RPMI7951 (cell line): ENCODE measurements at regions not wholly inside any gene's neighbourhood (a gene's known extent, or its start where the extent isn't known, plus 50 kb on each side); places are given as distances from the start of the nearest gene placed in this dataset.

ENCODE experiments used
- DNase-seq: peaks from one replicate; pipeline ENCODE4 v3.0.0-alpha.2; 2012; ENCODE audit warnings: low read depth

DNA sequence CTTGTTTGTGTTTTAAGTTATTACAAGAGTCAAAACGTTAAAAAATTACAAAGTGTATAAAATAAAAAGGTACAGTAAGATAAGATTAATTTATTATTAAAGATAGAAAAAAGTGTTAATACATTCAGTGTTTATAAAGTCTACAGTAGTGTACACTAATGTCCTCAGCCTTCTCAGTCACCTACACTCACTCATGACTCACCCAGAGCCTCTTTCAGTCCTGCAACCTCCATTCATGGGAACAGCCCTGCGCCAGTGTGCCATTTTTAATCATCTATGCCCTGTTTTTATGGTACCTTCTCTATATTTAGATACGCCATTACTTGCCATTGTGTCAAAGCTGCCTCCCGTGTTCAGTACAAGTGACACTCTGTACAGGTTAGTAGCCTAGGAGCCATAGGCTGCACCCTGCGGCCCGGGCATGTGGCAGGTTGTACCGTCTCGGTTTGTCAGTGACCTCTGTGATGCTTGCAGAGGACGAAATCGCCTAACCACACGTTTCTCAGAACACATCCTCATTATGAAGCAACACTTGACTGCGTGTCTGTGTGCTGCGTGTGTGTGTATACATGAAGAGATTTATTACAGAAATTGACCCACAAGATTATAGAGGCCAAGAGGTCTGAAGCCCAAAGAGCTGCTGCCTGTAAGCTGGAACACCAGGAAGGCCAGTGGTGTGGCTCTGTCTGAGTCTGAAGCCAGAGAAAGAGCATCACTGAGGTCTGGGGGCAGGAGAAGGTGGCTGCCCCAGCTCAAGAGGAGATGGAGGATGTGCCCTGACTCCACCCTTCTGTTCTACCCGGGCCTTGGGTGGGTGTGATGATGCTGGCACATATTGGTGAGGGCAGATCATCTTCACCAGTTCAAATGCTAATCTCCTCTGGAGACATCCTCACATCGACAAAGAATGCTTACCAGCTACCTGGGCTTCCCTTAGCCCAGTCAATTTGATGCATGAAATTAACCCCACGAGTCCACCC, 116.6 kb upstream of the C14orf180 start:
- DNase-seq, result no peak

DNA sequence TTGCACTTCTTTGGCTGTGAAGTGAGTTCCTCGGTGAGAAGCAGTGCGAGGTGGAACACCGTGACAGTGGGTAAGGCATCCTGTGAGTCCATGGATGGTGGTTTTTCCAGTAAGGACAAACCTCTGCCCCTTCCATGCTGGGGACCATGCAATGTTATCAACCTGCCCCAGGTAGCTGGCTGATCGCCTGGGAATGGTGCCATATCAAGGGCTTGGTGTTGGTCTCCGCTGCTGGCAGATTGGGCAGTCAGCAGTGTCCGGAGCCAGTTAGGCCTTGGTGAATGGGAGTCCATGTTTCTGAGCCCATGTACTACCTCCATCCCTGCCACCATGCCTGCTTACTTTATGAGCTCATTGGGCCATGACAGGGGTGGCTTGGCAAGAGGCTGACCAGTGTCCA, 114.7 kb upstream of the C14orf180 start:
- no peak for DNase-seq

DNA sequence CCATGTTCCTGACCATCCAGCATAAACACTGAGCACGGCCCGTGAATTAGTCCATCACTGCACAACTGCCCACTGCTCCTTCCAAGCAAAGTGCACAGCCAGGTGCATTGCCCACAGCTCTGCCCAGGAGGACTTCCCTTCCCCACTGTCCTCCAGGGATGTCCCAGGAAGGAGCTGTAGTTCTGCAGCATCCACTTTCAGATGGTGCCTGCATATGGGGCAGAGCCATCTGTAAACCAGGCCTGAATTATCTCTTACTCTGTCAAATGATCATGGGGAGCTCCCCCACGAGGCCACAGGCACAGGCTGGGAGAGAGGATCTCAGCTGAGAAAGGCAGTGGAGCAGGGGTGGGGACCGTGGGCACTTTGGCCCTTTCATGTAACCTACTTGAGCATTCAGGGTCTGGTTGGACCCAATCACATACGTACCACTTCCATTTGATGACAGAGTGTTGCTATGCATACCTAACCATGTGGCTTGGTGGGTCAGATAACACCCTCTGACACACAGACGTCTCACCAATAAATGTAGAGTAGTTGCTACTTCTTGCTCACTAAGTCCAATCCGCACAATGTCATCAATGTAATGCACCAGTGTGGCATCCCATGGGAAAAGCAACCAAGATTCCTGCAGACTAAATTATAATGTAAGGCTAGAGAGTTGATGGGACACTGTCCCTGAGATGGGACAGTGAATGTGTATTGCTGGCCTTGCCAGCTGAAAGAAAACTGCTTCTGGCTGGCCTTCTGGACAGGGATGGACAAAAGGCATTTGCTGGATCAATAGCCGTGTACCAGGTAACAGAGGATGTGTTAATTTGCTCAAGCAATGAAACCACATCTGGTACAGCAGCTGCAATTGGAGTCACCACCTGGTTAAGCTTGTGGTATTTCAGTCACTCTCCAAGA, 113.8 kb upstream of the C14orf180 start:
- no peak for DNase-seq

DNA sequence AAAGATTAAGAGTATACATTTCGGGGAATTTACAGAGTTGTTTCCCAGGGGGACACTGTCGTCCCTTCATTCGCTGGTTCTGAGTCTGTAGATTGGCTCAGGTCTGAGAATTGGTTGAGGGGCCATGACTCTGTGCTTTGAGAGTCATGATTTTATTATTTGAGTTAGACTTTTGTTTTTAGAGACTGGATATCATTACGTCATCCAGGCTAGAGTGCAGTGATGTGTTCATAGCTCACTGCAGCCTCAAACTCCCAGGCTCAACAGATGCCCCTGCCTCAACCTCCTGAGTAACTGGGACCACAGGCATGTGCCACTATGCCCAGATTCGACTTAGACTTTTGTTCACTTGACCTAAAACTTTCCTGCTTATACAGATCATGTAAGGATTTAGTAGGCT, 112.3 kb upstream of the C14orf180 start:
- DNase-seq, result no peak

DNA sequence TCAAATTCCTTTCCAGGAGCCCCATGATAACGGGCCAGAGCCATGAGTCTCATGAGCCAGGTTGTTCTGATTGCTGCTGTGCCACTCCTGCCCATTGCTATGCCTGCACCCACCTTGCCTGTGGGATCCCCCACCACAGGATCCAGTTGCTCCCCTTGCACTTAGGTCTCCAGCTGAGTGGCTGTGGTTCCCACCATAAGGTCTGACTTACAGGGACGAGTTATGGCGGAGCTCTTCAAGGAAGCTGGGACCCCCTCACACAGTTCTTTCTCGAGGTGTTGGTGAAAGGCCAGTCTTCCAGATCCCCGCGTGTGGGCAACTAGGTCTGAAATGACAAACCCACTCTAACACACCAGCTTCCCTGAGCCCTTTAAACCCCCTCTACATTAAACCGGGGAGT, 111.9 kb upstream of the C14orf180 start:
- DNase-seq, result no peak

DNA sequence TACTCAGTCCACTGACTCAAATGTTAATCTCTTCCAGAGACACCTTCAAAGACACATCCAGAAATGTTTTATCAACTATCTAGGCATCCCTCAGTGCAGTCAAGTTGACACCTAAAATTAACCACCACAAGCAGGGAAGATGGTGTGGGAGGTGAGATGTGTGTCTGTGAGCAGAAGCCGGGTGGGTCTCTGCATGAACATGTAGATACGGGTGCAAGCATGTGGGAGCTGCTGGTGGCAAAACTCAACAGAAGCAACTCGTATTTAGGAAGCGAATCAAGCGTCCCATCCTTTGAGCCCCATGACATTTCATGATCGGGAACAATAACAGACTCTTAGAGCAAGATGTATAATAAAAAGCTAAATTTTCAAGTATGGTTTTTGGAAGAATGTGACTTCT, 110.0 kb upstream of the C14orf180 start:
- no peak for DNase-seq

DNA sequence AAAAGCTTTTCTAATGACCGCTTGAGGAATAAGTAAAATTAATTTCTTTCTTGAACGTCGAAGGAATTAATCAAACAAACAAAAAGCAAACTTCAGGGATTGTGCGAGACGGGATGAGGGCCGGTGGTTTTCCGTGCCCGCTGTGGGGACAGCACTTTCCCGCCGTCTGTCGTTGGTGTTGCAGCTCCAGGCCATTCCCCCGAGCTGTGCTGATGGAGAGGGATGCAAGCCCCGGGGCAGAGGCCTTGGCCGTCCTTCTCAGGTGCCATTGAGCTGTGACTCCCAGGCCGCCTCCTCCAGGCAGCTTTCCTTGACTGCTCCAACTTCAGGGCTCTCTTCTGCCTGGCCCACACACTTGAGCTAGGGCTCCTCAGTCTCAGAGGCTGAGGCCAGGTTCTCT, 109.0 kb upstream of the C14orf180 start:
- no peak for DNase-seq

DNA sequence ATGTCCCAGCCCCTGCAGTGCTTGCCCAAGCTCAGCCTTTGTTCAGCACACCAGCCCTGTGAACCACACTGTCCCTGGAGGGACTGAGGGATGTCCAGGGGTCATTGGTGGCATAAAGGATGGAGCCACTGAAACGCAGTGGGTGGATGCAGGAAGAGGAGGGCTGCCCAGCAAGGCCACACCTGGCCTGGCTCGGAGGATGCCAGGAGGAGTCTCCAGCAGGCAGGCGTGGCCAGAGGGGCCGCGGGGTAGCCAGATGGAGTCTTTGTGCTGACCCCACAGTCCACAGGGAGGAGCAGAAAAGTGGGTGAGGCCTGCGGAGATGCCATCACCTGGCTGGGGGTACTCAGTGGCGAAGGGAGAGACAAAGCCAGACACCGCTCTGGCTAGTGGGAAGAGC, 108.5 kb upstream of the C14orf180 start:
- no peak for DNase-seq

DNA sequence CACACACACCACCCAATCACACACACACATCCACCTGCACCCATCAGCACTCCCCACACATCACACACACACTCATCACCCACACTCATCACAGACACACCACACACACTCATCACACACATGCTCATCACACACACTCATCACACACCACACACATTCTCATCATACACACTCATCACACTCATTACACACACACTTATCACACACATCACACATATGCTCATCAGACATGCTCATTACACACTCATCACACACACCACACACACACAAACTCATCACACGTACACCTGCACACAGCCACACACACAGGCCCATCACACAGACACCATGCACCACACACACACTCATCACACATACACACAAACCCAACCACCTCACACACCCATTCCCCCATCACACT, 107.5 kb upstream of the C14orf180 start:
- DNase-seq, result no peak

DNA sequence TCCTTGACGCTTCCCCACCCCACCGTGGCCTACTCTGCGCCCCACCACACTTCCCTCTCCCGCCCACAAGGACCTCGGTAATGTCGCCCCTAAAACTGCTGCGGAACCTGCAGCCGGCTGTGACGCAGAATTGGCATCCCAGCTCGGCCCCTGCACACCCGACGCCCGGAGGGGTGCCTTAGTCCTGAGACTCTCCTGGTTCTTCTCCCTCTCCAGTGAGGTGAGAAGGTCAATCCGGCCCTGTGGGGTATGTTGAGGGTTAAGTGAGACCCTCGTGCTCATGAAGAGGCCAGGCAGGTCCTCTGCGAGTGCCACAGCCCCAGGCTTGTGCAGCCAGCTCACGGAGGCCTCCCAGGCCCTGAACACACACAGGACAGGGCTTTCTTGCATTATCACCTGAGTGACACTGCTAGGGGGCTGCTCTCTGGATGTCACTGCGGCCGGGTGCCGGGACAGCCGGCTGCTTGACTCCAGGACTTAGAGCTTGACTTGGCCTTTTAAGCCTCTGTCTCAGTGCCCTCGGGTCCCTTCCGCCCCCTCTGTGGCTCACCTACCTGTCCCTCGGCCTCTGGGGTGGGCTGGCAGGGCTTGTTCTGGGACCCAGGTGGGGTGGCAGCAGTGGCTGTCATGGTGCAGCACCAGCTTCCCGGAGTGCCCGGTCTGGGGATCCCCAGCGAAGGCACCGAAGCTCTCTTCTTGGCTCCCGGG, 106.9 kb upstream of the C14orf180 start:
- no peak for DNase-seq

DNA sequence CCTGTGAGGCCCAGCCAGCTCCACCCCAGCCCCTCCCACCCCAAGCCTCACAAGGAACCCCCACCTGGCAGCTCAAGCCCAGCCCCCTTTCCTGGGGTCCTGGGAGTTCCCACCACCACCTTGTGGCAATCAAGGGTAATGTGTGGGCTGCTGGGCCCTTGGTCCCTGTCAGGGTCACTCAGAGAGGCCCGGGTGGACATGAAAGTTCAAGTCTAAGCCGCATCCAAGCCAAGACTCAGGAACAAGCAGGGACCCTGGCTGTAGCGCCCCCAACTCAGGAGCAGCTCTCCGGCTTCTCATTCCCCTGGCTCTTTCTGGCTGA, 106.4 kb upstream of the C14orf180 start:
- no peak for DNase-seq

DNA sequence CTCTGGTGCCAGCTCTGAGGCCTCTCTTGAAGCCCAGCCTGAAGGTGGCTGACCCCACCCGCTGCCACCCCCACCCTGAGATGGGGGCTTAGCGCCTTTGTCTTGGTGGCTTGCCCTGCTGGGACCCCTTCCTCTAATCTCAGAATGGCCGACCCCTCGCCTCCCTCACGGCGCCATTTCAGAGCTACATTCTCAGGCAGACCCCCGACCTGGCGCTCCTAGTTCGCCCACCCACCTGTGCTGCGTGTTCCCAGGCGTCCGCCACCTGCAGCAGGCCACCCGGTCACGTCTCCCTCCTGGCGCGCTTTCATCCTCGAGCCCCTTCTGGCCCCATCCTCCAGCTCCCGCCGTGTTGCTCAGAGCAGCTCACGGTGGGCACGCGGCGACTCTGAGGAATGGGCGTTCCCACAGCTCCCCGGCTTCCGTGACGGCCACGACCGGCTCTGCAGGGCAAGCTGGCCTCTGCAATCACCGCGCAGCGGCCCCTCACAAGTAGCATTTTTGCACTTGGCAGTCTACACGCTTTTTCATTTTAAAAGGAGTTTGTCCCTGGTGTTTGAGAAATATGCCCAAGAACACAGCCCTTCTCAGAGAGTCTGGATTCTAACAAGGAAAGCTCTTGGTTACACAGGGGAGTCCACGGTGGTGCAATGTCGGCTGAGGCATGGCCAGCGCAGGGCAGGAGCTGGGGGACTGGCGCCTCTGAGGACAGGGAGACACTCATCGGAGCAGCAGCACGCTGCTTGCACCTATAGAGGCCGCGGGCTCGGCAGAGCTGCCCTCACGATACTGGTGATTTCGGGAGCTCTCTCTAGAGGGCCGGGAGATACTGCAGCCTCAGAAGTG, 105.7 kb upstream of the C14orf180 start:
- no peak for DNase-seq

DNA sequence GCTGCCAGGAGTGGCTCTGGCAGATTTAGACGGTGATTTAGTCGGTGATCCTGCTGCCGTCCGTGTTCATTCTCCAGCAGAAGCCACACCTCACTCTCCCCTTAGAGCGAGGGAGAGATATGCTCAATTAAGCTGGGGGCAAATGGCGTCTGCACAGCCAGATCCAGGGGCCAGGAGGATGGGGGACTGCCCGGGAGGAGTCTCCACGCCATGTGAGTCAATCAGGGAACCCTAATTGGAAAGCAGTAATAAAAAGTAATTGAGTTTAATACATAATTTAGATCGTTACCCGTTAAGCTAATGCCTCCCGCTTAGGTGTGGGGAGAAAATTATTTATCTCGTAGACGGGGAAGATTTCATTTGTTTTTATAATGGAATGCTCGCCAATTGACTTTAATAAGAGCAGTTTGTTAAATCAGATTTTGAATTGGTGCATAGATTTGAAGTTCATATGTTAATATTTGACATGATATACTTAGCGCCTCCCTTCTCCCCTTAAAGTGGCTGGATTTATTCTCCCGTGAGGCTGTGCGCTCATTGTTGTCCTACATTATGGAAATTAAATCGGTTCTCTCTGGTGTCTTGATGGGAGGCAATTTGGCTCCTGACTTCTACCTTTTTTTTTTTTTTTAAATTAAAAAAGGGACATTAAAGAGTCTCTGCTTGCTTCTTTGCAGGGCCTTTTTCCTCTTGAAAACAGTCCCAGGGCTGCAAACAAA, 104.9 kb upstream of the C14orf180 start:
- DNase-seq, result no peak

DNA sequence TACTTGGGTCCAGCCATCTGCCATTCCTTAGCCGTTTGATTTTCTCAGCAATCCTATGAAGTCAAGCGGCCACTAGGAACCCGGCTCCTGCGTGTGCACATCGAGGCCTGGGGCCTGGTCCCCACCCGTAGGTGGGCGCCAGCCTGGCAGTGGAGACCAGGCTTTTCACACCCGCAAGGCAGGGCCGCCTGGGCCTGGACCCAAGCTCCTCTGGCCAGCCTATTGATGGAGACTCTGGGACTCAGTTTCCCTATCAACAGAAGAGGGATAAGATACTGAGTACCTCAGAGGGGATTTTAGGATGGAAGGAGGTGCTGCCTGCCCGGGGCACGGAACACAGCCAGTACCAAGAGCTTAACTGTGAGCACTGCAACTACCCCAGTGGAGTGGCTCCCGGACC, 104.3 kb upstream of the C14orf180 start:
- DNase-seq, result no peak

DNA sequence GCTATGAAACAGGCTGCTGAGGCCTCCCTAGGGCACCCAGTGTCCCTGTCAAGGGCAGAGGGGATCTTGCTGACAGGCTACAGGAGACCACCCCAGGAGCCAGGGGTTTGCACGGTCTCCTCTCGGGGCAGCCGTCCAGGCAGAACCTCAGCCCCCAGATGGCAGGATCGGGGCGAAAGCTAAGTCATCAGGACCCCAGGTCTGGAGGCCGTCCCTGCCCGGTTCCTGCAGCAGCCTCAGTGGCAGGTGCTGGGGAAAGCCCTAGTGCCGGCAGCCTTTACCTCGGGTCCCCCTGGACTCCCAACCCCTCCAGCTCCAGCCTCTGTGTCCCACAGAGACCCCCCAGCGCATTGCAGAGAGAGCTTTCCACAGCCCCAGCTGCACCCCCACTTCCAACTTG, 103.8 kb upstream of the C14orf180 start:
- no peak for DNase-seq

DNA sequence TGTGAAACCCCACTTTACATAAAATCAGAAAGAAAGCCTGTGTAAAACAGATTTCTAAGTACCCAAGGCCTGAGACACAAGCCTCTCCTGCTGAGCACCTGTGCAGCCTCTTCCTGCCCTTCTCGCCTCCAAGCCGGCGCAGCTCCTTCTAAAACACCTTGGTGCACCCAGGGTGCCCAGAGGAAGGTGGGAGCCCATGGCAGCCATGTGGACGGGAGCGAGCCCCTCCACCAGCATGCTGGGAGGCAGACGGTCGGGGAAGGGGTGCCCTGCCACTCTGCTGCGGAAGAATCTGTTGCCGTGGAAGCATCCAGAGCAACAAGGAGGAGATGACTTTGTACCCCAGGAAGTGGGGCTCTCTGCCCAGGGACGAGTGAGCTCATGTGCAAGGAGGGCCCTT, 103.1 kb upstream of the C14orf180 start:
- DNase-seq, result no peak

DNA sequence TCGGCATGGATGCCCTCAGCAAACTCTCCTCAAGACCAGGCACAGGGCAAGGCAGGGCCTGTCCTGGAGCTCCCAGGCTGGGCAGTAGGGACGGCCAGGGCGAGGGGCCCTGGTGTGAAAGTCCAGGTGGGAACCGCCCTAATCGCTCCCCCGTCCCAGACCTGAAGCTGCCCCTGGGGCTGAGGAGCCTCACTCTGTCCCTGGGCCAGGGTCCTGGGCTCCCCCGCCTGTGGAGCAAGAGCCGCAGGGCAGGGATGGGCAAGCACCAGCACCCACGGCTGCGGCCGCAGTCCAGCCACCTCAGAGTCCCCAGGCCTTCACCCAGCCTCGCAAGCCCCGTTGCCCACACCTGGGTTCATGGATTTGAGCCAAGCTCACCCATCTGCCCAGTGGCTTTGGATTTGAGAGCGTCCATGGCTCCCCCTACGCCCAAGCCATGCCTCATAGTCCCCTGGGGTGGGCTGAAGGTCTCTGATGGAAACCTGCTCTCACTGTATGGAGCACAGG, 102.4 kb upstream of the C14orf180 start:
- DNase-seq, result no peak

DNA sequence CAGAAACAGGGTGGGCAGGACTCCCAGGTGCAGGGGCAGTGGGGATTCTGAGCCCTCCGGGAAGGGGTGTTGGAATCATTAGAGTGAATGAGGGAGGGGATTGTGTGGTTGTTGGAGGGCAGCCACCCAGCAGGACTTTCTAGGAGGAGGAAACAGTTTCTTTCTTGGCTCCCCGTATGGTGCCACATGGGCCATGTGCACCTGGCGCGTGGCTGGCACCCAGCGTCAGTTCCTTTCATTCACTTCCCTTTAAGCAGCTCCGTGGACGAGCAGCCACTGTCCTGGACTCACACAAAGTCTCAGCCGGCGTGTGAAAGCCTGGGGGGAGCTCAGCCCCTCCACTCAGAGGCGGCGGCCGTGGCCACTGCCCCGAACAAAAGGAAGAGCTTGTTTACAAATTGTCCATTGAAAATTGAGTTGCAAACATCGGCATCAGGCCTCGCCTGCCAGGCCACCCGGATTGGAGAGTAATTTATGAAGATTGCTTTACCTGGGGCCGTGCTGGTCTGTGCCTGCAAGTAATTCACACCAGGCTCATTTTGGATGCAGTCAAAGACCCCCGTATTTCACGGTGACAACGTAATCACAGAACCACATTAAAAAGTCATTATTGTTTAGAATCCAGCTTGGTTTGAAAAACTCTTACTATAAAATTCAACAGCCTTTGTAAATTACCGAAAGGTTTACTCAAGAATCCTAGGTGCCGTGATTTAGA, 101.7 kb upstream of the C14orf180 start:
- no peak for DNase-seq

DNA sequence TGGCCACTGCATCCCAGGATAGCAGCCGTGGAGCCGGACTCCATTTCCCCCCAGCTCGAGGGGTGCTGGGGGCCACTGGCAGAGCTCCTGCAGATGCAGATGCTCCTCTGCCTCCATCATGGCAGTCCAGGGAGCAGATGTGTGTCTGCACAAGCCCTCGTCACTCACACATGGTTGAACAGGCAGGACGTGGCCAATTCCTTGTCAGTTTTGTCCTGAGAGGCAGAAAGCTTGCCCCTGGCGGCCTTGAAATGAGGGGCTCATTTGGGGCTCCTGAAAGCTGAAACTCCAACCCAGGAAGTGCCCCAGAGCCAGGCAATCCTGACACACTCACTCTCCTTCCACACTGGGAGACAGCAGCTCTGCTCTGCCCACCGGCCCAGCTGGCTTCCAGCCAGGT, 100.9 kb upstream of the C14orf180 start:
- DNase-seq, result no peak

DNA sequence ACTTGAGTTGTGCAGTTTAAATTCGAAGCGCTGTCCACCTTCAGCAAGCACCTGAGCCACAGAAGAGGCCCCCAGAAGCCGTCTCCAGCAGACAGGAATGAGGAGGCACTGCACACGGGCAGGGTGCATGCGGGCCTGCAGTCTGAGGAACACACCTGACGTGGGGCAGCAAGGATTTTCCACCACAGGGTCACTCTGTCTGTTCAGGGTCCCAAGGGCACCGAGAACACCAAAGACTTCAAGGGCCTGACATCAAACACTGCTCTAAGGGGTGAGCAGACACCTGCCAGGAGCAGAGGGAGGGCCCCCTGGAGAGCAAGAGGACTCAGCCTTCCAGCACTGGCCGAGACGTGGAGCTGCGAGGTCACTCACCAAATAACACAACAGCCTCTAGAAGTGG, 99.7 kb upstream of the C14orf180 start:
- DNase-seq, result no peak
